Brain microvascular endothelial cell (primary cell): ENCODE measurements at regions not wholly inside any gene's neighbourhood (a gene's known extent, or its start where the extent isn't known, plus 50 kb on each side); places are given as distances from the start of the nearest gene placed in this dataset.

ENCODE experiments used
- DNase-seq: peaks from one replicate; pipeline ENCODE4 v3.0.0-alpha.2; 2020
- H3K27ac ChIP-seq: fragments of 250-450 bp; sonication (Bioruptor Pico); 2 replicates; pipeline ENCODE4 v1.5.1; 2020; ENCODE audit warnings: mild to moderate bottlenecking, moderate library complexity
- H3K27me3 ChIP-seq: fragments of 250-450 bp; sonication (Bioruptor Pico); replicated peaks from 2 replicates; pipeline ENCODE4 v1.5.1; 2020; ENCODE audit warnings: mild to moderate bottlenecking
- H3K36me3 ChIP-seq: fragments of 250-450 bp; sonication (Bioruptor Pico); replicated peaks from 2 replicates; pipeline ENCODE4 v1.5.1; 2020; ENCODE audit warnings: mild to moderate bottlenecking
- H3K4me3 ChIP-seq: 2 replicates; pipeline ENCODE4 v1.5.1; 2011; ENCODE audit warnings: low read depth, mild to moderate bottlenecking, control low read depth, low read length, moderate library complexity
- in situ Hi-C: cut with HindIII; loops from 2 replicates; pipeline ENCODE4 v1.10.0; 2017; ENCODE audit warnings: low sequenced_read_pairs, low pct_ligation_motif_present
- TF ChIP-seq, protein P1 (sequence below): IDR thresholded peaks from 2 replicates; pipeline ENCODE4 v1.5.1; 2011; ENCODE audit warnings: low read depth, mild to moderate bottlenecking, moderate library complexity, low read length, control low read depth, inconsistent platforms; ENCODE audit errors: missing control alignments

DNA sequence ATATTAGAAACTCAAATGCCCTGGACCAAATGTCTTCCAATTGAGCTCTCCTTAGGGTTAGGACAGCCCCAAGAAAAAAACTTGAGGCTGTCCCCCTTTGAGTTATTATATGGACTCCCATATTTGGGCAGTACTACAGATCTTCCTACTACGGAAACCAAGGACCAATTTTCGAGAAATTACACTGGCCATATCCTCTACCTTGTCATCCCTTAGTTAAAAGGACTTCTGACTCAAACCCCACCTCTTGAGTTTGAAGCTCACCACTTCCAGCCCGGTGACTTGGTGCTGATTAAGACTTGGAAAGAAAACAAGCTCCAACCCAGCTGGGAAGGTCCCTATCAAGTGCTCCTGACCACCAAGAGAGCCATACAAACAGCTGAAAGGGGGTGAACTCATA lies 497.0 kb upstream of the GRAMD2B start:
- Histone ChIP-seq H3K36me3 (no peaks in the 10 kb centered on the region), H3K4me3 (no peak overlapping the region), H3K27ac (no peak overlapping the region), H3K27me3 (no peaks in the 10 kb centered on the region)
- no peak for DNase-seq
- in situ Hi-C loops, result no loop called here
- TF ChIP-seq, protein P1, sequence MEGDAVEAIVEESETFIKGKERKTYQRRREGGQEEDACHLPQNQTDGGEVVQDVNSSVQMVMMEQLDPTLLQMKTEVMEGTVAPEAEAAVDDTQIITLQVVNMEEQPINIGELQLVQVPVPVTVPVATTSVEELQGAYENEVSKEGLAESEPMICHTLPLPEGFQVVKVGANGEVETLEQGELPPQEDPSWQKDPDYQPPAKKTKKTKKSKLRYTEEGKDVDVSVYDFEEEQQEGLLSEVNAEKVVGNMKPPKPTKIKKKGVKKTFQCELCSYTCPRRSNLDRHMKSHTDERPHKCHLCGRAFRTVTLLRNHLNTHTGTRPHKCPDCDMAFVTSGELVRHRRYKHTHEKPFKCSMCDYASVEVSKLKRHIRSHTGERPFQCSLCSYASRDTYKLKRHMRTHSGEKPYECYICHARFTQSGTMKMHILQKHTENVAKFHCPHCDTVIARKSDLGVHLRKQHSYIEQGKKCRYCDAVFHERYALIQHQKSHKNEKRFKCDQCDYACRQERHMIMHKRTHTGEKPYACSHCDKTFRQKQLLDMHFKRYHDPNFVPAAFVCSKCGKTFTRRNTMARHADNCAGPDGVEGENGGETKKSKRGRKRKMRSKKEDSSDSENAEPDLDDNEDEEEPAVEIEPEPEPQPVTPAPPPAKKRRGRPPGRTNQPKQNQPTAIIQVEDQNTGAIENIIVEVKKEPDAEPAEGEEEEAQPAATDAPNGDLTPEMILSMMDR, result no peak

DNA sequence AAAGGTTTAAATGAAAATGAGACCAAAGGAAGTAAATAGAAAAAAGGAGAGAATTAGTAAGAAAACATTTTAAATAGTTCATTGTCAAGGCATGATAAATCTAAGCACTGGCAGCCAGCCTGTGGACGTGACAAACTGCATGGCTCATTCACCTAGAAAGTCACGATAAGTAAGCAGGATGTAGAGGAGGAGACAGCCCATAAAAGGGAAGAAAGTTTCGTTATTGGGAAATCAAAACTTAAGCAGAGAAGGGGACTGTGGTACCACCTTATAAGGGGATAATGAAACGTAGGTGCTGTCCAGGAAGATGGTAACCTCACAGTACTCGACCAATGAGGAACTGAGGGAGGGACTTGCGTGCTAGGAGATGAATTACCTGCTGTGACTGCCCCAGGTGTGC lies 494.5 kb upstream of the GRAMD2B start:
- TF ChIP-seq, protein P1, result no peak
- Histone ChIP-seq H3K27me3 (no peaks in the 10 kb centered on the region), H3K27ac (no peak overlapping the region), H3K4me3 (no peak overlapping the region), H3K36me3 (no peaks in the 10 kb centered on the region)
- no peak for DNase-seq
- in situ Hi-C loops, result no loop called here

DNA sequence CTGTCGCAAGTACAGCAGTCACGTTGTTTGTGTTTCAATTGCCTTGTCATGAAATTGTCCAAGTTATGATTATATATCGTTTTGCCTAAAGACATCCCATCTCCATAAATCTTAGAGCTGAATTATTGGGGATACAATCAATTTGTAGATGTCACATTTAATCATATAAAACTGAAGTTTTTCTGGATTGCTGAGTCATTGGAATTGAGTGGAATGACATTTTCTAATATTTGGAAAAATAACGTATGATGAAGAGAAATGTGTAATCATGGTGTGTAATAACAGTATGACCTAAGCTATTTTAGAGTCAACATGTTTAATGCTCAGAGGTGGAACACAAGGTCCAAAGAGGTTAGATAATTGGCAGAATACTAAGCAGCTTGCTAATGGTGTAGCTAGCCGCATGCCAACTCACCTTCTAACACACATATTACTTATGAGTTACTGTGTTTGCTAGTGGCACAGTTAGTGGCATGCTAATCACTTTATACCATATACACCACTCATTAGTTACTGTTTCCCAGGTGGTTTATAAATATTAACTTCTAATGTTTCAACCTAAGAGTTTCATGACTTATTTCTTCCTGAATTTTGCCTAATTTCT lies 473.1 kb upstream of the GRAMD2B start:
- Histone ChIP-seq H3K36me3 (no peaks in the 10 kb centered on the region), H3K27me3 (no peaks in the 10 kb centered on the region), H3K4me3 (no peak overlapping the region), H3K27ac (no peak overlapping the region)
- DNase-seq, result no peak
- in situ Hi-C loops, result no loop called here
- TF ChIP-seq, protein P1, result no peak

DNA sequence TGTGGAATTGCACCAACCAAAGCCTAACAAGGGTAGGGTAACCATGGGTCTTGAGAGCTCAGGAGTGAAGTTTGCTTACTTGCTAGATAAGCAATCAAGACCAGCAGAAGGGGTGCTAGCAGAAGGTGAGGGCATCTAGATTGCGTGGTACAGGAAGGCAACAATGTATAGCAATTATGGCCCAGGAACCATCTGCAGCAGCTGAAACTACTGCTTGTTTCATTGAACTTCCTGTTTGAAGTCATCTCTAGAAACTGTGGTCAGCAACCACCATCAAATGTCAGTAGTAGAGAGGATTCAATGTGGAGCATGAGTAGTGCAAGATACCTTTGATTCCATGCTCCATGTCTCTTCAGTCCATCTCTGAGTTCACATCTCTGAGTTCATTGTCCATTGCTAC lies 462.1 kb upstream of the GRAMD2B start:
- in situ Hi-C loops, result no loop called here
- no peaks in the 10 kb centered on the region for H3K27me3 ChIP-seq
- DNase-seq, result no peak
- H3K4me3 ChIP-seq, result no peak overlapping the region
- H3K27ac ChIP-seq, result no peak overlapping the region
- H3K36me3 ChIP-seq, result no peaks in the 10 kb centered on the region
- TF ChIP-seq, protein P1, result no peak

DNA sequence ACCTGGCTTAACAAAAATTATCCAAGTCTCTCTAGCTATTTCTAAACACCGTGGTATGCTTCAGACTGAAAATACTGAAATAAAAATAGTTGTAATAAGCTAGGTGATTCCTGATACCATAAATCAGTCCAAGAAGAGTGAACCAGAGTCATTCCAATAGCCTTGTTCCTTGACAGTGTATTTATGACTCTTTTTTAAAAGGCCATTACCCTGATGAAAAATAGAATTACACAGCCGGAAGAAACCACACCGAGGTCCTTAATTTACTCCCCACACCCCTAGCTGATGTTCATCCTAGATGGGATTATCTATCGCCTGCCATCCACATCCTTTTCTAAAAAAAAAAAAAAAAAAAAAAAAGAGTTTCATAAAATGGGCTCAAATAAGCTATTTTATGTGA lies 457.6 kb upstream of the GRAMD2B start:
- Histone ChIP-seq H3K27me3 (no peaks in the 10 kb centered on the region), H3K27ac (no peak overlapping the region), H3K4me3 (no peak overlapping the region), H3K36me3 (no peaks in the 10 kb centered on the region)
- TF ChIP-seq, protein P1, result no peak
- no peak for DNase-seq
- in situ Hi-C loops, result no loop called here

DNA sequence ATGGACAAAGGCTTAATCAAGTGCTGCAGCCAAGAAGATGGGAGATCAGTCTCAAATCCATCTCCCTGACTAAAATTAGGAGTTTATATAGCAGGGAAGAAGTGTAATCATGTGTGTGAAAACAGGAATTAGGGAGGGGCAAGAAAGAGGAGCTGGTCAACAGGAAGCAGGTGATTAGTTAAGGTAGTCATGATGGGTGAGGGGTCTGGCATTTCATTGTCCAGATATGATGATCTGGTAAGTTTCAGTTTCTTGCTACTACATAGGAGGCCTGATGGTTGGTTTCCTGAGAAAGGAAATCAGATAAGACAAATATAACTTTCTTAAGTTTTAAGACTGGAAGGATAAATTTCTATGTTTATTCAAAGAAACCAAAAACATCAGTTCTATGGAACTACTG lies 455.6 kb upstream of the GRAMD2B start:
- Histone ChIP-seq H3K4me3 (no peak overlapping the region), H3K27ac (no peak overlapping the region), H3K27me3 (no peaks in the 10 kb centered on the region), H3K36me3 (no peaks in the 10 kb centered on the region)
- TF ChIP-seq, protein P1, result no peak
- DNase-seq, result no peak
- in situ Hi-C loops, result no loop called here
